Left renal cortex interstitium (tissue), 4 donors: ENCODE measurements at regions not wholly inside any gene's neighbourhood (a gene's known extent, or its start where the extent isn't known, plus 50 kb on each side); places are given as distances from the start of the nearest gene placed in this dataset.

Experiments
- DNase-seq, 4 donors: peaks; one replicate each; pipeline ENCODE4 v3.0.0-alpha.2; 2013; ENCODE audit warnings: low read depth in 4 of 4, low spot score in 2 of 4, missing footprints in 1 of 4

DNA sequence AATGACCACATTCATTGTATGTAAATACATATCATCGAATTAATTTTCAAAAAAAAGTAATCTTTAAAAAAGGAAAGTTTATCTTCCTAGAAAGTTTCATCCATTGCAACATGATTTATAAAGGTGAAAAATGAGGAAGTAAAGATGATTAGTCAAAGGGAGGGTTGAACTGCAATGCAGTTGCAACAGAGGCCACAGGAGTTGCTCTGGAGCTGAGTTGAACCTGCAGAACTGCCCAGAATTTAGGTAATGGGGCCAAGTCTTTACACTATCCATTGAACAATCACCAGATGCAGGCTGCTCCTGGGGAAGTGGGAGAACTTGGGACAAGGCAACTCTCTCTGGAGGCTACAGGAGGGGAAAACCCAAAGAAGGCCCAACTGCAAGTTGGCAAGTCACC is 390.7 kb downstream of the METTL4 start:
- DNase-seq, result no peak

DNA sequence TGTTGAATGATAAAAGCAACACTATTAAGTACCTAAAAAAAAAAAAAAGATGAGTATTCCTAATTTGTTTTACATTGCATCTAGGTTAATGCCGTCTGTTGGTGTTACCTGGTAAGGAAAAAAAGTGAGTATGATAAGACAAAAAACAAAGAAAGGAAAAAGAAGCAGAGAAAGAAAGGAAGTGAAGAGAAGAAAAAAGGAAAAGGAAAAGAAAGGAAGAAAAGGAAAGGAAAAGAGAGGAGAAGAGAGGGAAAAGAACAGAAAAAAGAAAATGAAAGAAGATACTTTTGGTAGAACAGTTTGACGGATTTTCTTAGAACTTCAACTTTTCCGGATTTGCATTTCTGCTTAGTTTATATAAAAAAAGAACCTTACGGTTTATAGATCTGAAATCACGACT is 387.9 kb downstream of the METTL4 start:
- DNase-seq, result no peak

DNA sequence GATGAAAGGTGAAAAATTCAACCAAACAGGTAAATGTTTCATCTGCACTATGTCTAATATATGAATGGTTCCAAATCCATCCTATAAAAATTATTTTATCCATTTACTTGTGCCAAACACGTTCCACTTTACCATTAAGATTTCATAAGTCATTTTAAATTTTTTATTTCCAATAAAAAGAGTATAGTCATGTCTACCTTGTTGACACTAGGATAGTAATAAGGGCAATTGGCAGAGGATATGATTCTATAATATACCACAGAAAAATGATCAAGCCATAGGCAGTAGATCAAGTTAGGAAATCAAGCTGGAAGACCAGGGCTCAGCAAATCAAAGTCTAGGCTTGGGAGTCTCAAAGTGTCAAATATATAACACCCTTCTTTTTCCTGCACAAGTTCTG is 384.3 kb downstream of the METTL4 start:
- DNase-seq, result no peak

DNA sequence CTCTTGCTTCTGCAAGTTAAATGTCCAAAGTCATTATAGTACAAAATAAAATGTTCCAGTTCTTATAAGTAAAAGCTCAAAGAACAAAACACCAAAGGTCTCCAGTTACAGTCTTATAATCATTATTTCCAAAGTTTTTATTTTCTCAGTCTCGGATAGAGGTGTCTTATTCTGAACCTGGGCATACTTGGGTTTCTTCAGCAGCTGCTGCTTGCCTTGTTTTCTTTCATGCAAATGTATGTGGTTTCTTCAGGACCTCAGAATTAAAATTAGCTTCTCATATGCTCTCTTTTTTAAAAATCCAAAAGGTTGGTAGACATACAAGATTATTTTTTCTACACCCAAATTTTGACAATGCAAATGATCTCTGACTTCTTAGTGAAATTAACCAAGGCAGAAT is 383.0 kb downstream of the METTL4 start:
- DNase-seq, result no peak

DNA sequence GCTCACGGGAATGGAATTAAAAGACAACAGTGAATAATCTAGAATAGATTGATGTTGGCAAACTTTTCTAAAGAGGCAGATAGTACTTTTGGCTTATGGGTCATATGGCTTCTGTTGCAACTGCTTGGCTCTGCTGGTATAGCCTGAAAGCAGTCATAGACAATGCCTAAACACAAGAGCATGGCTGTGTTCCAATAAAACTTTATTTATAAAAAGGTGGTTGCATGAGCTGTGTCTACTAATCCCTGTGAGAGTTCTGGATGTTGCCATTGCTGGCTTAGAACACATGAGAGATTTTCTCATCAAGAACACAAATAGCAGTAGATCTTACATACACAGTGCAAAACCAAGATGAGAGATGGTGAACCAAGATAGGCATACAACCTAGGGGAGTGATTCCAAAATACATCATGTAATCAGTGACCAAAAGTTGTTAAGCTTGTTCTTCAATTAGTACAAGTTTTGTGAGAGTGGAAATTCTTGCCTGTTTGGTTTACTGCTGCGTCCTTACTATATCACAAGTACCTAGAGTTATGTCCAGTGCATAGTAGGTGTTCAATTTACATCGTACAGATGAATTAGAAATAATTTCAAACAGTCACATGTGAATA is 380.0 kb downstream of the METTL4 start:
- no peak for DNase-seq

DNA sequence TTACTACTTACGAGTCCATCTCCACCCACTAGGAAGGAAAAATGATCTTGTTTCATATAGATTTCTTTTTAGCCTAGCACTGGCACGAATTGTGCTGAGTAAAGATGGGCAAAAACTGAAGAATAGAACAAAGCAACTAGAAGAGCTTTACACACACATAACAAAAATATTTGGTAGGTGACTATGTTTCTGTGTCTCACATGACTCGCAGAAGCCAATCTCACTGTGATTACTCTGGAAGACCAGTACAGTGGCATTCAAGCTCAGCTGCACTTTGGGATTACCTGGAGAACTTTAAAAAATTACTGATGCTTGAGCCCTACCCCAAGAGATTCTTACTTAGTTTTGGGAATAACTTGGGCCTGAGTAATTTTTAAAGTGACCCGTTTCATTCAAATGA is 378.7 kb downstream of the METTL4 start:
- DNase-seq, result no peak

DNA sequence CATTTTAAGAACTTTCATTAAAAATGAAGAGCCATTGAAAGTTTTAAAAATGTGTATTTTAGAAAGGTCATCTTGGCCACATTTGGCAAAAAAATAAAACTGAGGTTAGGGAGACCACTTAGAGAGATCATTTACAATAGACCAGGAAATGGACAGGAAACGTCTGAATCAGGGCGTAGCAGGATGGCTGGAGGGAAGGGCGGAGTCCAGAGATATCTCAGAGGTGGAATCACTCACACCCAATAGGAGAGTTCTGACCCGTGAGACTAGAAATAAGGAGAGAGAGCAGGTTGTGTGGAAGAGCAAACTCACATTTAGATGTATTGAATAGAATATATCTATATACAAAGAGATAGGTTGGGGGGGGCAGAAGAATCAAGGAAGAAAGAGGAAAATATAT is 373.4 kb downstream of the METTL4 start:
- no peak for DNase-seq

DNA sequence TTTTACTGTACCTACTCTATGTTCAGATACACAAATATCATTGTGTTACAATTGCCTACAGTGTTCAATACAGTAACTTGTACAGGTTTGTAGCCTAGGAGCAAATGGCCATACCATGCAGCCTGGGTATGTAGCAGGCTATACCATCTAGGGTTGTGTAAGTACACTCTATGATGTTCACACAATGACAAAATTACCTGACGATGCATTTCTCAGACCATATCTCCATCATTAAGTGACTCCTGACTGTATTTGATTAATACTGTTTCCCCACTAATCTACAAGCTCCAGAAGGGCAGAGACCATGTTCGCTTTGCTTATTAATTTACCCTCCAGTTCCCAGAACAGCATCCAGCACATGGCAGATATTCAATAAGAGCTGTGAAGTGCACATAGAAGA is 372.2 kb downstream of the METTL4 start:
- no peak for DNase-seq

DNA sequence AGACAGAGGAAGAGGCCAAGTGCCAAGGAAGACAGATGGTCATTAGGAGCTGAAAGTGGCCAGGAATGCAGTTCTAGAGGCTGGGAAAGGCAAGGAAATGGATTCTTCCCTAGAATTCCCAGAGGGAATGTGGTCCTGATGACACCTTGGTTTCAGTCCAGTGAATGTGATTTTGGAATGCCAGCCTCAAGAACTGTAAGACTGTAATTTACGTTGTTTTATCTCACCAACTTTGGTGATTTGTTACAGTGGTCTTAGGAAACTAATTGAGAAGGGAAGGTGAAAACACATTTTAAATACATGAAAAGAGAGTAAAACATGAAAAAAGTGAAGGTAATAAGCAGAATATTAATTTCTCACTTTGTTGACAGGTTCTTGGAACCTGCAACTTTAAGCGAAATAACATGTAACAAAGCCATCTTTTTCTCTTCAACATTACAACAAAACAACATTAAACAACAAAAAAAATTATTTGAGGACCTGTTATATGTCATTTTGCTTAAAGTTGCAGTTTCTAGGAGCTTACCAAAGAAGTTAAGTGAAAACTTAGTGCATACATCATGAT is 370.2 kb downstream of the METTL4 start:
- DNase-seq, result no peak

DNA sequence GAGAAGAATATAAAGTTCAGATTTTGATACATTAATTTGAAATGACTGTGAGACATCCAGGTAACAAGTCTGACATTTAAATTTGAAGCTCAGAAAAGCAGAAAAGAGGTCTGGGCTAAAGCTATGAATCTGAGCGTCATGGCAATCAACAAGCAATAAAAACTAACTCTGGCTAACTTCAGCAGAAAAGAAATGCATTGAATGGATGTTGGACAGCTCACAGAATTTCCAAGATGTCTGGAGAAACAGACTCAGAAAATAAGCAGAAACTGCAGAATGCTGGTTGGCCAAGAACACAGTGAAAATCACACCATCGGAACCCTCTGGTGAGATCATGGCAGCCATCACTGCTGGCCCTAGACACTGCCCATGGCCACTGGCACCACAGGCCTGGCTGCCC is 366.6 kb downstream of the METTL4 start:
- no peak for DNase-seq

DNA sequence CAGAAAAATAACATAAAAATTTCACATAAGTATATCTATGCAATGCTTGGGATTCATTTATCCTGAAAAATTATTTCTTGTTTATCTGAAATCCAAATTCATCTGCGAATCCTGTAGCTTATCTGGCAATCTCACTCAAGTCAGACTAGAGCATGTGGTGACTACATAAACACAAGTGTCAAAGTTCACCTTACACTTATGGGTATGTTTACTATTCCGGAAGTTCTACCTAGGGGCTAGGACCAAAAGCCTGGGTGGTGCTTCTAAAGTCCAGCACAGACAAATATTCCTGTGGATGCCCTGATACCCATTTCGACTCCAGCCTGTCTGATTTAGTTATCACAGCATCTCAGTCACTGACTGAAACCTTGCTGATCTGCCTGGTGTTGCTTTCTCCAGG is 364.0 kb downstream of the METTL4 start:
- no peak for DNase-seq

DNA sequence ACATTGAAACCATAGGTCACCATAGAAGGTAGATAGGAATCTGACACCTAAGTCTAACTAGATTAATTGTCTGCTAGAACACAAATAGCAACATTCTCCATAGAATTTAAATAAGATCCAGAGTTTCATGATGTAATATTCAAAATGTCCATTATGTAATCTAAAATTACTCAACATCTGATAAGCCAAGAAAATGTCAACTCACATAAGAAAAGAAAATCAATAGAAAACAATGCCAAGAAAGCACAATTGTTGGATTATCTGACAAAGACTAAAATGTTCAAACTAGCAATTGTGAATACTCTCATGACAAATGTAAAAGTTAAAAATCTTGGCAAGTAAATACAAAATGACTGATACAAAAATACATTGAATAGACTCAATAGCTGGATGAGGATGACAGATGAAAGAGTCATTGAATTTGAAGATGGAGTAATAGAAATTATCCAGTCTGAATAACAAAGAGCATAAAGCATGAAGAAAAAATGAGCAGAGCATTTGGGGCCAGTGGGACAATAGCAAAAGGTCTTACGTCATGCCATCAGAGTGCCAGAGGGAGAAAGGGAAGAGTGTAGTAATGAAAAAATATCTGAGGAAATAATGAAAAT is 358.6 kb downstream of the METTL4 start:
- no peak for DNase-seq

DNA sequence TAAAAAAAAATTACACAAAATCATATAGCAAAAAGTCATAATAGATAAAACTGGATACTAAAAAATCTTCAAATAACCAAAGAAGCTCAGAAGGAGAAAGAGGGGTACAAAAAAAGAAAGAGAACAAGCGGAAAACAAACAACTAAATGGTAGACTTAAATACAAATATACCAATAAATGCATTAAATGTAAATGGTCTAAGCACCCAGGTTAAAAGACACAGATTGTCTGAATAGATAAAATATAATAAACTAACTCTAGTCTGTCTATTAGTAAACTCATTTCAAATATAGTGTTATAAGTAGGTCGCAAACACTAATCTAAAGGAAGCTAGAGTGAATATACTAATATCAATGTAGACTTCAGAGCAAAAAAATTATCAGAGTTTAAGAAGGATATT is 357.4 kb downstream of the METTL4 start:
- DNase-seq, result no peak

DNA sequence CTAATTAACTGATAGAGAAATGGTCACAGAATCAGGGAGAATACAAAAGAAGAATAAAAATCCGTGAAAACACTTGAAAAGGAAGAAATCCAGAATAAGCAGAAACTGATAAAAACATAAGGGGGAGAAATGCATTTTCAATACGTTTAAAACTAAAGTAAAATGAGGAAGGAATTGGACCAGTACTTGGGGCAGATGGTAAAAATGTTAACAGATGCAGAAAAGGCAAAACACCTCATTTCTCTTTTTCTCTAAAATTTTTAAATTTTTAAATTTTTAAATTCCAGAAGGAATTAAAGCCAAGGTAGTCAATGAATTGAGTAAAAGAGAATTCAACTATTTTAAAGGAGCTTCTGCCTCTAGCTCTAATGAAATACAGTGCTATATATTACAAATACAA is 353.9 kb downstream of the METTL4 start:
- no peak for DNase-seq

DNA sequence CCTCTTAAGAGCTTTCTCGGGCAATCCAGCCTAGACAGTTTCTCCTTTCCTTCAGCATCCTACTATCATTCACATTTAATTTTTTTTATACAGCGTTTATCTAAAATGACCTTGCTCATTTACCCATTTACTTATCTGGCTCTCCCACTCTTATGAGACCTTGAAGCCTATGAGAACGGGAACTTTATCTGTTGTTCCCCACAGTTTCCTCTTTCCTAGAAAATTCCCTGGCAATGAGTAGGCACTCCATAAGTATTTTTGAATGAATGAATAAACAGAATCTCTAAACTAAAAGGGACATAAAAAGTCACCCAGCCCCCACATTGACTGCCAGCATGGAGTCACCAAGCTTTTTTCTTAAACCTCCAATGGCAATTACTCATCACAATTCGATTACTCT is 353.2 kb downstream of the METTL4 start:
- DNase-seq, result no peak

DNA sequence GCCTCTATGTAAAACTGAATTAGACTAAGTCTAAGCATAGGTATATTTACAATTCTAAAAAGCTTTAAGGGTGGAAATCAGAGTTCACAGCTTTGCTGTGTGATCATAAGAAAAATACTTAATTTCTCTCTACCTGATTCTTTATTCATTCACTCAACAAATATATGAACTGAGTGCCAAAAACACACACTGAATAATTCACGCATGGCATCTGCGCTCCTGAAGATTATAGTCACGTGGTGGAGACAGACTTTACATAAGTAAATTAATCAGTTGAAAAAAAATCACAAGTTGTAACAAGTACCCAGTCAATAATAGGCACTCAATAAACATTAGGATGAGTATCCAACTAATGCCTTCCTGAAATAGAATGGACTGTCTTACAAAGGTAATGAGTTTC is 351.6 kb downstream of the METTL4 start:
- no peak for DNase-seq

DNA sequence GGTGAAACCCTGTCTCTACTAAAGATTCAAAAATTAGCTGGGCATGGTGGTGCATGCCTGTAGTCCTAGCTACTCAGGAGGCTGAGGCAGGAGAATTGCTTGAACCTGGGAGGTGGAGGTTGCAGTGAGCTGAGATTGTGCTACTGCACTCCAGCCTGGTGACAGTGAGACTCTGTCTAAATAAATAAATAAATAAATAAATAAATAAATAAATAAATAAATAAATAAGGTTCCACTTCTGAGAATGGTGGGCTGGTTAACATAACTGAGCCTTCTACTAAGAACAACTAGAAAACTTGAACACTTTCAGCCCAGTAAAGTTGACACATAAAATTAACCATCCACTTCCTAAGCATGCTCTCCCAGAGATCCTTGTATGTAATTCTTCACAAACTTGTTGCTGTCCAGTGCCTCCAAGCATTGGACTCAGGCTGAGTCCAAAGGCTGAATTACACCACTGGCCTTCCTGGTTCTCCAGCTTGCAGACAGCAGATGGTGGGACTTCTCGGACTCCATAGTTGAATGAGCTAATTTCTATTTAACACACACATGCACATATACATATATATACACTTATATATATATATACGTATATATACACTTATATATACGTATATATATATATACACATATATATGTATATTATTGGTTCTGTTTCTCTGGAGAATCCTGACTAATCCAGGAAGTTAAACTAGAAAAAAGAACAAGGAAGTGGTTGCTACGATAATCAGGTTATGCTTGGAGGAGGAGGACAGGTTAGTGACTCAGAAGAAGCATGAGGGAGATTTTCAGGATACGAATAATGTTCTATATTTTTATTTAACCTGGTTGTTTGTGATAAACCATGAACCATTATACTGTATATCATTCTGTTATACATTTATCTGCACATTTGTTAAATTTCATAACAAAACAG is 348.8 kb downstream of the METTL4 start:
- DNase-seq, result no peak

DNA sequence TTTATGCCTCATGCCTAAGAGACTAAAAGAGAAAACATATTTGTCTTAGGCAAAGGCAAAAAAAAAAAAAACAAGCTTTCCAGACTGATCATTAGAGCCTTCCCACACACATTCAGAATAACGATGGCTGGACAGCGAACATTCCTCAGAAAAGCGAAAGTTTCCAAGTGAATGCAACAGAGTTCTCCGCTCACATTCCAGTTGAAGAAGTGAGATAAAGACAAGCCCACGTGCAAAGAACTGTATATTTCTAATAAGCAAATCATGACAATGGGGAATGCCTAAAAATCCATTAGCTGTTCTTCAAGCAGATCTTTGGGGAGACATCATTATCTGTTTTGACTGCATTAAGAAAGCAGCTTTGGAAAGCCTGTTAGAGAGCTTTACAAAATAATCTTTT is 347.9 kb downstream of the METTL4 start:
- DNase-seq, result peak in 3 of 4 donors; percentile 12 to 31 (median 13)

DNA sequence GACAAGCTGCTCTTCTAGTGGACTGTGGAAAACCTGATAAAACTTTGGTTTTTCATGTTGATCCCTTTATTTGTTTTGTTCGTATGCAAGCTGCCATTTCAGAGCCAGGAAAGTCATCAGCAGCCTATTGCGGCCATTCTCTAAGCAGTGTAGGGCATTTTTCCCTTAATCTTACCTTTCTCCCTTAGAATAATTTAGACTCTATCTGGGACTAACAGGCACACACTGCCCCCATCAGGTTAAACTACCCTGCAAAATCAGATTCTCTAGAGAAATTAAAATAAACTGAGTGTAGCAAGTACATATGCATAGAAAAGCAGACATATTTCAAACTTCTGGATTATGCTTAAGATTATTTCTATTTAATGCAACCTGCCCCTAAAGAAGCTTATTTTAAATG is 347.5 kb downstream of the METTL4 start:
- DNase-seq, result peak in 3 of 4 donors; percentile 7 to 38 (median 8)

DNA sequence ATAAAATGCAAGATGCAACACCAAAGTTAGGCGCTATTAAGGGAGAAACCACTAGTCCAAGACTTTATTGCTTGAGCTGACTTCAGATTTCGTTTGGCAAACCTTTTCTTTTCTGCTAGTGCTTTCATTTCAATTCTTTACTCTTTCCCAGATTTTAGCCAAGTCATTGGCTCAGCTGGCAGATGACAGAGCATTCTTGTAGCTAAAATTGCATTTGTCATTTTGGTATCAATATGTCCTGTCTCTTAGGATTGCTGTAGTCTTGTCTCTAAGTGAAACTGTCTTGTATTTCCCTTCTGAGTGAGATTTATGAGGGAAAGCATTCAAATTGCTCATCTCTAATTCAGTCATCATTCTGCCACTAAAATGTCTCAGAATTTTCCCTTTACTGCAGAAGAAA is 335.1 kb downstream of the METTL4 start:
- DNase-seq, result no peak

DNA sequence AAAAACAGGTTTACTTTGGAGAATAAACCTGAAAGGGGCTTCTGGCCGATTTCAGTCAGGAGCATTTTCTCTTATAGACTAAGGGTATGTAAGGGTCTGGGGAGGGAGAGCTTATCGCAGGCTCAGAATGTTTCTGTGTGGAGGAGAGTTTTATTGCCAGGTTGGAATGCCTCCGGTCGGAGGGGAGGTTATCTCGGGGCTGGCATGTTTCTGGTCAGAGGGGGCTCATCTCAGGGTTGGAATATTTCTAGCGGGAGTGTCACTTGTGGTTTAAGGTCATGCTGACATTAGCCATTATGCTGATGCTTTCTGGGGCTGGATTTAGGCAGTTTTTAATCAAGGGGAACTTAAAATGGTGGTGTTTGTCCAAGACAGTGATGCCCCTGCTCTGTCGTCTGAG is 333.6 kb downstream of the METTL4 start:
- no peak for DNase-seq

DNA sequence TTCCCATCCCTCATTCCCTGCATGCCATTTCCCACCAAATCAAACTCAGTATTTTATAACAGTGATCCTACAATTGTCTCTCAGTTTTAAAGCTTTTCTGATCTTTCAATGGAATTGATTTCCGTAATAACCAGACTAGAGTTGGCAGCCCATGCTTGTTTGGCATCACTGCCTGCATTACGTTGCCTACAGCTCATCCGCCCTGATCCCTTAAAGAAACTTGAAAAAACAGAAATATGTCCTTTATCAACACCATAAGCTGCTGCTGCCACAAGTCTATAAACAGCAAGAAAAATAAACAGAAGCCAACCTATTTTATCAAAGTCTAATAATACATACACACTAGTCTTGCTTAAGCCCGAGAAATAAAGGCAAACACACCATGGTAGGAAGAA is 331.0 kb downstream of the METTL4 start:
- DNase-seq, result no peak
